Stimulated activated CD8-positive, alpha-beta memory T cell treated with anti-CD3 and anti-CD28 coated beads, Interleukin-4, amount 100 ng/mL, for 48 hours (primary cell): ENCODE measurements at regions not wholly inside any gene's neighbourhood (a gene's known extent, or its start where the extent isn't known, plus 50 kb on each side); places are given as distances from the start of the nearest gene placed in this dataset.
"Not testable (repeated sequence)": the region's sequence is repeated elsewhere in the genome, so short reads cannot be mapped to it uniquely, and the experiment has no call there.

Experiments used
- DNase-seq: peaks from one replicate; pipeline ENCODE4 v3.0.0-alpha.2; 2020

- DNase-seq, result no peak
Measured at GRCh38 chr10:120051671-120052070, 159.1 kb downstream of the SEC23IP start.

- DNase-seq, result no peak
Measured at GRCh38 chr10:120052964-120053702, 160.6 kb downstream of the SEC23IP start.

GRCh38 chr10:120059790-120060189 lies 167.3 kb downstream of the SEC23IP start:
- DNase-seq, result not testable (repeated sequence)

GRCh38 chr10:120067427-120067826 lies 174.9 kb downstream of the SEC23IP start:
- no peak for DNase-seq

GRCh38 chr10:120069700-120070099 lies 177.2 kb downstream of the SEC23IP start:
- DNase-seq, result no peak

- no peak for DNase-seq
Measured at GRCh38 chr10:120075349-120075748, 182.8 kb downstream of the SEC23IP start.

- no peak for DNase-seq
Measured at GRCh38 chr10:120076996-120077706, 184.6 kb downstream of the SEC23IP start.

GRCh38 chr10:120077707-120078492 lies 185.4 kb downstream of the SEC23IP start:
- no peak for DNase-seq

- no peak for DNase-seq
Measured at GRCh38 chr10:120085096-120085796, 192.7 kb downstream of the SEC23IP start.

- no peak for DNase-seq
Measured at GRCh38 chr10:120086066-120086465, 193.5 kb downstream of the SEC23IP start.

- DNase-seq, result no peak
Measured at GRCh38 chr10:120087109-120087508, 194.6 kb downstream of the SEC23IP start.

GRCh38 chr10:120095875-120096274 lies 203.3 kb downstream of the SEC23IP start:
- DNase-seq, result no peak

GRCh38 chr10:120097766-120098165 lies 205.2 kb downstream of the SEC23IP start:
- no peak for DNase-seq

GRCh38 chr10:120098232-120098930 lies 205.9 kb downstream of the SEC23IP start:
- no peak for DNase-seq

GRCh38 chr10:120103738-120104560 lies 211.4 kb downstream of the SEC23IP start:
- no peak for DNase-seq

- no peak for DNase-seq
Measured at GRCh38 chr10:120105001-120105400, 212.5 kb downstream of the SEC23IP start.

- no peak for DNase-seq
Measured at GRCh38 chr10:120105492-120105891, 213.0 kb downstream of the SEC23IP start.

- DNase-seq, result no peak
Measured at GRCh38 chr10:120108916-120109315, 216.4 kb downstream of the SEC23IP start.

GRCh38 chr10:120109725-120110124 lies 217.2 kb downstream of the SEC23IP start:
- not testable (repeated sequence) for DNase-seq

- DNase-seq, result no peak
Measured at GRCh38 chr10:120110196-120110595, 217.7 kb downstream of the SEC23IP start.

GRCh38 chr10:120111628-120112027 lies 219.1 kb downstream of the SEC23IP start:
- no peak for DNase-seq
